Prostate gland (tissue), 2 donors: ENCODE measurements at regions not wholly inside any gene's neighbourhood (a gene's known extent, or its start where the extent isn't known, plus 50 kb on each side); places are given as distances from the start of the nearest gene placed in this dataset.

Experiments used
- DNase-seq: peaks from one replicate; pipeline ENCODE4 v3.0.0-alpha.2; 2019; ENCODE audit warnings: low spot score
- H3K27ac ChIP-seq, 2 donors: fragments of 200-600 bp; sonication (generic); 2 replicates each; pipeline ENCODE4 v1.5.1; 2017 to 2019
- H3K27me3 ChIP-seq: fragments of 200-600 bp; sonication (generic); replicated peaks from 2 replicates; pipeline ENCODE4 v1.5.1; 2019; ENCODE audit not compliant: insufficient read depth
- H3K36me3 ChIP-seq, 2 donors: fragments of 200-600 bp; sonication (generic); 1 replicate in 1 of 2; 2 replicates in 1 of 2; pipeline versions ENCODE4 v1.5.1 to v1.8.1; 2017 to 2019
- H3K4me1 ChIP-seq: fragments of 200-600 bp; sonication (generic); replicated peaks from 2 replicates; pipeline ENCODE4 v1.5.1; 2019
- H3K4me3 ChIP-seq, 2 donors: fragments of 200-600 bp; sonication (generic); 2 replicates each; pipeline ENCODE4 v1.5.1; 2017 to 2019
- H3K9me3 ChIP-seq: fragments of 200-600 bp; sonication (generic); 2 replicates; pipeline ENCODE4 v1.5.1; 2017
- POLR2A ChIP-seq: fragments of 450-650 bp; IDR thresholded peaks from one replicate; pipeline ENCODE4 v1.6.1; 2016; ENCODE audit warnings: antibody characterized with exemption, mild to moderate bottlenecking
- POLR2AphosphoS5 ChIP-seq: sonication (generic); formaldehyde crosslinking; IDR thresholded peaks from one replicate; pipeline ENCODE4 v1.6.1; 2017; ENCODE audit warnings: antibody characterized with exemption
- WGBS: methylation state at CpG from one replicate; pipeline ENCODE4 v1.1.5; 2018; 5-methylcytosine and 5-hydroxymethylcytosine counted together
- intact Hi-C: fragments of 100-400 bp; cut with DNase I; formaldehyde crosslinking; loops from one replicate; pipeline ENCODE4 v1.14.2; 2022
- TF ChIP-seq, protein P1 (sequence below), 4 experiments: fragments of 200-600 bp in 2 of 4; fragments of 450-650 bp in 2 of 4; sonication (generic) in 2 of 4; IDR thresholded peaks; 1 replicate in 3 of 4; 2 replicates in 1 of 4; pipeline ENCODE4 v1.5.1; 2016 to 2019; ENCODE audit warnings: antibody characterized with exemption in 4 of 4, mild to moderate bottlenecking in 2 of 4, moderate library complexity in 2 of 4

DNA sequence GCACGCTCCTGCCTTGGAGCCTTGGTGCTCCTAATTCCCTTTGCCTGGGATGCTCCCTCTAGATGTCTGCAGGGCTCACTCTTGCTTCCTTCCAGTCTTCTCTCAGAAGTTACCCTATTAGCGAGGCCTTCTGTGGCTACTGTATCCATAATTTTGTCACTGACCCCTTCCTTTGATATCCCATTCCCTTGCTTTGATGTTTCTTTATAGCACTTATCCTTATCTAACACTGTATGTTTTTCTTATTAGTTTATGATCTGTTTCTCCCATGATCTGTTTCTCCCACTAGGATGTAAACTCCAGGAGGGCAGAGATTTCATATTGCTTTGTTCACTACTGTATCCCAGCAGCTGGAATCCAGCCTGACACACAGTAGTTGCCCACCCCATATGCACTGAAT lies 263.4 kb downstream of the FOXD2 start:
- Histone ChIP-seq H3K27me3 (no peaks in the 10 kb centered on the region), H3K9me3 (no peaks in the 10 kb centered on the region), H3K4me3 (no peak overlapping the region), H3K36me3 (no peaks in the 10 kb centered on the region), H3K27ac (no peak overlapping the region), H3K4me1 (no peaks in the 10 kb centered on the region)
- TF ChIP-seq POLR2AphosphoS5 (no peak), POLR2A (no peak)
- TF ChIP-seq, protein P1, sequence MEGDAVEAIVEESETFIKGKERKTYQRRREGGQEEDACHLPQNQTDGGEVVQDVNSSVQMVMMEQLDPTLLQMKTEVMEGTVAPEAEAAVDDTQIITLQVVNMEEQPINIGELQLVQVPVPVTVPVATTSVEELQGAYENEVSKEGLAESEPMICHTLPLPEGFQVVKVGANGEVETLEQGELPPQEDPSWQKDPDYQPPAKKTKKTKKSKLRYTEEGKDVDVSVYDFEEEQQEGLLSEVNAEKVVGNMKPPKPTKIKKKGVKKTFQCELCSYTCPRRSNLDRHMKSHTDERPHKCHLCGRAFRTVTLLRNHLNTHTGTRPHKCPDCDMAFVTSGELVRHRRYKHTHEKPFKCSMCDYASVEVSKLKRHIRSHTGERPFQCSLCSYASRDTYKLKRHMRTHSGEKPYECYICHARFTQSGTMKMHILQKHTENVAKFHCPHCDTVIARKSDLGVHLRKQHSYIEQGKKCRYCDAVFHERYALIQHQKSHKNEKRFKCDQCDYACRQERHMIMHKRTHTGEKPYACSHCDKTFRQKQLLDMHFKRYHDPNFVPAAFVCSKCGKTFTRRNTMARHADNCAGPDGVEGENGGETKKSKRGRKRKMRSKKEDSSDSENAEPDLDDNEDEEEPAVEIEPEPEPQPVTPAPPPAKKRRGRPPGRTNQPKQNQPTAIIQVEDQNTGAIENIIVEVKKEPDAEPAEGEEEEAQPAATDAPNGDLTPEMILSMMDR (IDR thresholded peaks at IDR 0.05): no peak
- WGBS: 100% methylated on average over 2 of the region's 2 CpGs
- DNase-seq: no peak
- intact Hi-C loops: loop anchor here (5.0 kb wide), 2 partner anchors 124 to 194 kb away; no protein-coding TSS in a partner anchor

- no peak for DNase-seq
- Histone ChIP-seq H3K9me3 (no peaks in the 10 kb centered on the region), H3K36me3 (no peaks in the 10 kb centered on the region), H3K4me1 (no peaks in the 10 kb centered on the region), H3K27ac (peak overlapping the region in 1 of 2 donors; percentile 37), H3K27me3 (no peaks in the 10 kb centered on the region), H3K4me3 (no peak overlapping the region)
- intact Hi-C loops: loop anchor here (2.0 to 5.0 kb wide), 3 partner anchors 15 to 195 kb away; no protein-coding TSS in a partner anchor
- no peak for TF ChIP-seq POLR2AphosphoS5
- no peak for TF ChIP-seq POLR2A
- TF ChIP-seq, protein P1 (IDR thresholded peaks at IDR 0.05): no peak
- WGBS: 95% methylated on average over 9 of the region's 9 CpGs
Observed at GRCh38 chr1:47701741-47702515, 264.1 kb downstream of the FOXD2 start.

- Histone ChIP-seq H3K4me3 (no peak overlapping the region), H3K27me3 (no peaks in the 10 kb centered on the region), H3K27ac (no peak overlapping the region), H3K9me3 (no peaks in the 10 kb centered on the region), H3K4me1 (no peaks in the 10 kb centered on the region), H3K36me3 (no peaks in the 10 kb centered on the region)
- WGBS: 30% methylated on average over 9 of the region's 9 CpGs
- TF ChIP-seq, protein P1 (IDR thresholded peaks at IDR 0.05): no peak
- peak; percentile 50 for TF ChIP-seq POLR2AphosphoS5
- no peak for TF ChIP-seq POLR2A
- intact Hi-C loops: loop anchor here (2.0 to 5.0 kb wide), 3 partner anchors 16 to 196 kb away; no protein-coding TSS in a partner anchor
- DNase-seq: peak; percentile 49
Observed at GRCh38 chr1:47703156-47703825, 265.4 kb downstream of the FOXD2 start.

GRCh38 chr1:47703981-47704596 lies 266.2 kb downstream of the FOXD2 start:
- intact Hi-C loops: loop anchor here (2.0 to 5.0 kb wide), 3 partner anchors 17 to 197 kb away; no protein-coding TSS in a partner anchor
- no peak overlapping the region for H3K27ac ChIP-seq
- H3K4me1 ChIP-seq: peaks cover 3% of the 10 kb centered on the region

More at GRCh38 chr1:47703981-47704596, 266.2 kb downstream of the FOXD2 start:
- no peak for DNase-seq
- Histone ChIP-seq H3K9me3 (no peaks in the 10 kb centered on the region), H3K27me3 (peaks cover 7% of the 10 kb centered on the region), H3K36me3 (no peaks in the 10 kb centered on the region), H3K4me3 (no peak overlapping the region)
- TF ChIP-seq POLR2A (no peak), POLR2AphosphoS5 (no peak)
- TF ChIP-seq, protein P1 (IDR thresholded peaks at IDR 0.05): peak in 1 of 4 experiments; percentile 31
- 65% methylated on average over 8 of the region's 8 CpGs for WGBS
